ENCODE measurements at regions not wholly inside any gene's neighbourhood (a gene's known extent, or its start where the extent isn't known, plus 50 kb on each side); places are given as distances from the start of the nearest gene placed in this dataset.

- TF ChIP-seq CTCF (IDR thresholded peaks at IDR 0.05) (no peak), POLR2AphosphoS5 (IDR thresholded peaks at IDR 0.05) (no peak), POLR2A (IDR thresholded peaks at IDR 0.05) (no peak), EP300 (IDR thresholded peaks at IDR 0.05; ENCODE audit: low read depth) (no peak)
Observed at GRCh38 chr15:81633889-81634288, 259.9 kb upstream of the TMC3 start.

Measured in transverse colon (tissue), 4 donors.